GM12878 (cell line): ENCODE measurements at regions not wholly inside any gene's neighbourhood (a gene's known extent, or its start where the extent isn't known, plus 50 kb on each side); places are given as distances from the start of the nearest gene placed in this dataset.

ENCODE experiments used
- TCF12 ChIP-seq: IDR thresholded peaks from 2 replicates; pipeline ENCODE4 v1.6.1; 2011; ENCODE audit warnings: low read depth, mild to moderate bottlenecking, low read length
- ZBTB4 ChIP-seq: fragments of 450-650 bp; formaldehyde crosslinking; IDR thresholded peaks from 2 replicates; pipeline ENCODE4 v1.4.0; 2022; ENCODE audit warnings: mild to moderate bottlenecking, moderate library complexity
- TF ChIP-seq, protein P1 (sequence below): IDR thresholded peaks from 2 replicates; pipeline ENCODE4 v1.6.1; 2012; ENCODE audit warnings: low read depth, low read length, improper control_type of control experiment

GRCh38 chr17:70420861-70421445, 251.6 kb downstream of the KCNJ2 start:
- TF ChIP-seq, protein P1, sequence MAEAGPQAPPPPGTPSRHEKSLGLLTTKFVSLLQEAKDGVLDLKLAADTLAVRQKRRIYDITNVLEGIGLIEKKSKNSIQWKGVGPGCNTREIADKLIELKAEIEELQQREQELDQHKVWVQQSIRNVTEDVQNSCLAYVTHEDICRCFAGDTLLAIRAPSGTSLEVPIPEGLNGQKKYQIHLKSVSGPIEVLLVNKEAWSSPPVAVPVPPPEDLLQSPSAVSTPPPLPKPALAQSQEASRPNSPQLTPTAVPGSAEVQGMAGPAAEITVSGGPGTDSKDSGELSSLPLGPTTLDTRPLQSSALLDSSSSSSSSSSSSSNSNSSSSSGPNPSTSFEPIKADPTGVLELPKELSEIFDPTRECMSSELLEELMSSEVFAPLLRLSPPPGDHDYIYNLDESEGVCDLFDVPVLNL: no peak
- no peak for TF ChIP-seq TCF12
- TF ChIP-seq ZBTB4 (CRISPR knock-in tag): no peak
